ENCODE measurements at regions not wholly inside any gene's neighbourhood (a gene's known extent, or its start where the extent isn't known, plus 50 kb on each side); places are given as distances from the start of the nearest gene placed in this dataset.
"Not testable (repeated sequence)": the region's sequence is repeated elsewhere in the genome, so short reads cannot be mapped to it uniquely, and the experiment has no call there.

- no peaks in the 10 kb centered on the region for H3K36me3 Mint-ChIP-seq (ENCODE audit: insufficient read depth, unreplicated experiment)
Measured at GRCh38 chr1:143553627-143554026, 418.2 kb downstream of the FAM72C start.

GRCh38 chr1:143504703-143505102 lies 467.1 kb downstream of the FAM72C start:
- CTCF ChIA-PET; H3K4me1 Mint-ChIP-seq (ENCODE audit: insufficient read depth, unreplicated experiment); intact Hi-C loops (cut with micrococcal nuclease); POLR2A ChIA-PET; H3K27ac Mint-ChIP-seq (ENCODE audit: low read depth, unreplicated experiment); BruUV-seq (replicated peaks); DNase-seq (ENCODE audit: unreplicated experiment); H3K4me3 Mint-ChIP-seq (ENCODE audit: unreplicated experiment): not testable (repeated sequence)
- peaks cover 13% of the 10 kb centered on the region for H3K36me3 Mint-ChIP-seq (ENCODE audit: insufficient read depth, unreplicated experiment)
- H3K9me3 Mint-ChIP-seq (ENCODE audit: unreplicated experiment), result peaks cover 33% of the 10 kb centered on the region
- peaks cover 37% of the 10 kb centered on the region for H3K27me3 Mint-ChIP-seq (ENCODE audit: insufficient read depth, unreplicated experiment)

More at GRCh38 chr1:143553627-143554026, 418.2 kb downstream of the FAM72C start:
- no peaks in the 10 kb centered on the region for H3K4me1 Mint-ChIP-seq (ENCODE audit: insufficient read depth, unreplicated experiment)
- no peak for TF ChIP-seq CTCF (IDR thresholded peaks at IDR 0.05; ENCODE audit: unreplicated experiment)
- ChIA-PET POLR2A (interaction anchor here (0.7 kb wide), 1 partner anchor 9 kb away, joined by 3 read pairs; no protein-coding TSS in a partner anchor), CTCF (no interaction called here)
- no TSS peak for BruUV-seq (replicated peaks)
- no peak overlapping the region for H3K27ac Mint-ChIP-seq (ENCODE audit: low read depth, unreplicated experiment)
- DNase-seq (ENCODE audit: unreplicated experiment), result no peak
- H3K27me3 Mint-ChIP-seq (ENCODE audit: insufficient read depth, unreplicated experiment), result peaks cover 16% of the 10 kb centered on the region
- no peak overlapping the region for H3K4me3 Mint-ChIP-seq (ENCODE audit: unreplicated experiment)
- H3K9me3 Mint-ChIP-seq (ENCODE audit: unreplicated experiment), result no peaks in the 10 kb centered on the region
- intact Hi-C loops (cut with micrococcal nuclease), result no loop called here

GRCh38 chr1:143504080-143504479 lies 467.7 kb downstream of the FAM72C start:
- DNase-seq (ENCODE audit: unreplicated experiment); intact Hi-C loops (cut with micrococcal nuclease); CTCF ChIA-PET; POLR2A ChIA-PET; H3K4me3 Mint-ChIP-seq (ENCODE audit: unreplicated experiment); H3K27ac Mint-ChIP-seq (ENCODE audit: low read depth, unreplicated experiment); BruUV-seq (replicated peaks); H3K4me1 Mint-ChIP-seq (ENCODE audit: insufficient read depth, unreplicated experiment): not testable (repeated sequence)
- Mint-ChIP-seq H3K9me3 (ENCODE audit: unreplicated experiment) (peaks cover 33% of the 10 kb centered on the region), H3K27me3 (ENCODE audit: insufficient read depth, unreplicated experiment) (peaks cover 37% of the 10 kb centered on the region), H3K36me3 (ENCODE audit: insufficient read depth, unreplicated experiment) (peaks cover 13% of the 10 kb centered on the region)

- Mint-ChIP-seq H3K27me3 (ENCODE audit: insufficient read depth, unreplicated experiment) (peaks cover 37% of the 10 kb centered on the region), H3K9me3 (ENCODE audit: unreplicated experiment) (peaks cover 33% of the 10 kb centered on the region), H3K36me3 (ENCODE audit: insufficient read depth, unreplicated experiment) (peaks cover 13% of the 10 kb centered on the region)
- CTCF ChIA-PET; POLR2A ChIA-PET; H3K4me3 Mint-ChIP-seq (ENCODE audit: unreplicated experiment); intact Hi-C loops (cut with micrococcal nuclease); H3K27ac Mint-ChIP-seq (ENCODE audit: low read depth, unreplicated experiment); H3K4me1 Mint-ChIP-seq (ENCODE audit: insufficient read depth, unreplicated experiment); BruUV-seq (replicated peaks); DNase-seq (ENCODE audit: unreplicated experiment): not testable (repeated sequence)
Measured at GRCh38 chr1:143503048-143503447, 468.7 kb downstream of the FAM72C start.

GRCh38 chr1:143502038-143502437 lies 469.7 kb downstream of the FAM72C start:
- H3K27ac Mint-ChIP-seq (ENCODE audit: low read depth, unreplicated experiment); H3K4me3 Mint-ChIP-seq (ENCODE audit: unreplicated experiment); BruUV-seq (replicated peaks); intact Hi-C loops (cut with micrococcal nuclease); CTCF ChIA-PET; POLR2A ChIA-PET; DNase-seq (ENCODE audit: unreplicated experiment); H3K4me1 Mint-ChIP-seq (ENCODE audit: insufficient read depth, unreplicated experiment): not testable (repeated sequence)
- Mint-ChIP-seq H3K27me3 (ENCODE audit: insufficient read depth, unreplicated experiment) (peaks cover 37% of the 10 kb centered on the region), H3K9me3 (ENCODE audit: unreplicated experiment) (peaks cover 33% of the 10 kb centered on the region), H3K36me3 (ENCODE audit: insufficient read depth, unreplicated experiment) (peaks cover 13% of the 10 kb centered on the region)

GRCh38 chr1:143498059-143498749 lies 473.6 kb downstream of the FAM72C start:
- H3K4me1 Mint-ChIP-seq (ENCODE audit: insufficient read depth, unreplicated experiment); H3K36me3 Mint-ChIP-seq (ENCODE audit: insufficient read depth, unreplicated experiment); BruUV-seq (replicated peaks); DNase-seq (ENCODE audit: unreplicated experiment); intact Hi-C loops (cut with micrococcal nuclease); H3K27ac Mint-ChIP-seq (ENCODE audit: low read depth, unreplicated experiment); CTCF ChIA-PET; H3K4me3 Mint-ChIP-seq (ENCODE audit: unreplicated experiment): not testable (repeated sequence)
- Mint-ChIP-seq H3K27me3 (ENCODE audit: insufficient read depth, unreplicated experiment) (peaks cover 18% of the 10 kb centered on the region), H3K9me3 (ENCODE audit: unreplicated experiment) (peaks cover 16% of the 10 kb centered on the region)
- POLR2A ChIA-PET, result interaction anchor here (0.7 kb wide), 1 partner anchor 106 kb away, joined by 3 read pairs; no protein-coding TSS in a partner anchor
